ENCODE measurements at regions not wholly inside any gene's neighbourhood (a gene's known extent, or its start where the extent isn't known, plus 50 kb on each side); places are given as distances from the start of the nearest gene placed in this dataset.
A peak's percentile ranks its signal among the peaks of the same experiment; 100 is the strongest.
"Not testable (repeated sequence)": the region's sequence is repeated elsewhere in the genome, so short reads cannot be mapped to it uniquely, and the experiment has no call there.

DNA sequence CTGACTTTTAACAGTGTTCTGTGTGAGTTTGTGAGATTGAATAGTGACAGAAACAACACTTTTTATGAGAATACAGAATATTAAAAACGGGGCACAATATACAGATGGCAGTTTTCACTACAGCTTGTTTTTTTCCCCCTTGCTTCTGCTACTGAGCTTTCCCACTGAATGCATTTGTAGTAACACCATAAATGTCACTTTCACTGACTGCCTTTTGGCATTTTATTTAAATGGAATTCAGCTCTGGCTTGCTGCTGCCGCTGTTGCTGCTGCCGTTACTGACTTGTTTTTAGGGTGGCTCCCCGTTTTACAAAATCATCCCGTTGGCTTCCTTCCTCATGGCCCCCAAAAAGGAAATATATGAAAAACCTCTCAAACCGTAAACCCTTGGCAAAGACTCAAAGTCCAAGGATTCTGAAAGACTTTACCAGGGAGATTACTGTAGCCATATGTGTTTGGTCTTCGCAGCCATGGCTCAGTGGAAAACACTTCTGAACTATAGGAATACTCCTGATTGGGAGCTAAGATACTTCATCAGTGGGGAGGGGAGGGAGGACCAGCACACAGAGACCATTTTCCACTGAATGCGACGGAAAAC, 151.0 kb downstream of the NUF2 start:
- DNase-seq (ENCODE audit: low spot score) = no peak

- DNase-seq (ENCODE audit: low spot score) = no peak
Measured at GRCh38 chr1:163477276-163477830, 155.6 kb downstream of the NUF2 start.

DNA sequence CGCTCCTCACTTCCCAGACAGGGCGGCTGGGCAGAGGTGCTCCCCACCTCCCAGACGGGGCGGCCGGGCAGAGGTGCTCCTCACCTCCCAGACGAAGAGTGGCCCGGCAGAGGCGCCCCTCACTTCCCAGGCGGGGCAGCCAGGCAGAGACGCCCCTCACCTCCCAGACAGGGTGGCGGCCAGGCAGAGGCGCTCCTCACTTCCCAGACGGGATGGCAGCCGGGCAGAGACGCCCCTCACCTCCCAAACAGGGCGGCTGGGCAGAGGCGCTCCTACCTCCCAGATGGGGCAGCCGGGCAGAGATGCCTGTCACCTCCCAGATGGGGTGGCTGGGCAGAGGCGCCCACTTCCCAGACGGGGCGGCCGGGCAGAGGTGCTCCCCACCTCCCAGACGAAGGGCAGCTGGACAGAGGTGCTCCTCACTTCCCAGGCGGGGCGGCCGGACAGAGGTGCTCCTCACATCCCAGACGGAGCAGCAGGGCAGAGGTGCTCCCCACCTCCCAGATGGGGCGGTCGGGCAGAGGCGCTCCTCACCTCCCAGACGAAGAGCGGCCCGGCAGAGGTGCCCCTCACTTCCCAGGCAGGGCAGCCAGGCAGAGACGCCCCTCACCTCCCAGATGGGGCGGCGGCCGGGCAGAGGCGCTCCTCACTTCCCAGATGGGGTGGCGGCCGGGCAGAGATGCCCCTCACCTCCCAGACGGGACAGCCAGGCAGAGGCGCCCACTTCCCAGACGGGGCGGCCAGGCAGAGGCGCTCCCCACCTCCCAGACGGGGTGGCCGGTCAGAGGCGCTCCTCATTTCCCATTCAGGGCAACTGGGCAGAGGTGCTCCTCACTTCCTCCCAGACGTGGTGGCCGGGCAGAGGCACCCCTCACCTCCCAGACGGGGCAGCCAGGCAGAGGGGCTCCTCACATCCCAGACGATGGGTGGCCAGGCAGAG, 176.9 kb downstream of the NUF2 start:
- DNase-seq (ENCODE audit: low spot score) = not testable (repeated sequence)

DNA sequence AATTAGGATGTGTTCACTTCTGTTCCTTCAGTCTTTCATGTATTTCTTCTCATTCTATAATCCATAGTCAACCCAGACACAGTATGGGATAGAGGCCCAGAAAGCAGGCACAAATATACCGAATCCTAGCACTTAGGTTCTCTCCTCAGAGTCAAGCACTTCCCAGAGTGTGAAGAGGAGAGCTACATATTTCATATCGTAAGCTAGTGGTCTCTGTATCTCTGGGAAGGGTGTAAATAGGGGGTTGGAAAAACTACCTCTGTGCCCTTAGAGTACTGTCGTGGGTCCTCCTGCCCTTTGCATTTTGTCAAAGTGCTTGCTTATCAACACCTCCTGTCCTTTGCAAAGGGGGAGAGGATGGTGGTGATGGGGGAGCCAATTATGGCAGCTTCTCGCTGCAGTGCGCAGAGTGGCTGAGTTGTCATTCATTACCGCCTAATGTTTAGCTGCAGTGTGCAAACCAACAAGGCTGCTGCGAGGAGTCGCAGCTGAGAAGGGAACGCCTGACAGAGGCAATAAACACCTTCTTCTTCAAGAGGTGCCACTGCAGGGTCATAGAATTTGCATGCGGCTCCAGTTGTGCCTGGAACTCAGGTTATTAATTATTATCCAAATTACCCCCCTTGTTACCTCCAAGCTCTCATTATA, 182.7 kb downstream of the NUF2 start:
- no peak for DNase-seq (ENCODE audit: low spot score)

GRCh38 chr1:163509114-163509513, 187.4 kb downstream of the NUF2 start:
- DNase-seq (ENCODE audit: low spot score) = no peak

DNA sequence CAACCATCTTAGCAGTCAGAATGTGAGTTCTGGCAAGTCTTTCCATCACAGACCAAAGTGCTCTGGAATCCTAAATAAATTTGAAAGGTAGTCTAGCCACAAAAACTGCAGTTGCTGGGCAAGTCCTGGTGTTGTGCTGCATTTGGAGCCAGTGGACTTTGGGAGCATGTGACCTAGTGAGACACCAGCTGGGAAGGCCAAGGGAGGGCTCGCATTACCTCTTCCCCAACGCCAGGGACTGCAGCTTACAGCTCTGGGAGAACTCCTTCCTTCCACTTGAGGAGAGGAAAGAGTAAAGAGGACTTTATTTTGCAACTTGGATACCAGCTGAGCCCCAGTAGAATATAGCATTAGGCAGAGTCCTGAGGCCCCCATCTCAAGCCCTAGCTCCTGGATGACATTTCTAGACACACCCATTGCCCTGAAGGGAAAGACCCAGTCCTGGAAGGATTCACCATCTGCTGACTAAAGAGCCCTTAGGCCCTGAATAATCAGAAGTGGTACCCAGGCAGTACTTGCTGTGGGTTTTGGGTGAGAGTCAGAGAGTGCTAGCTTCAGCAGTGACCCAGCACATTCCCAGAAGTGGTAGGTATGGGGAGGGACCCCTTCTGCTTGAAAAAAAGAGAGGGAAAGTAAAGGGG, 190.7 kb downstream of the NUF2 start:
- DNase-seq (ENCODE audit: low spot score) = no peak

DNA sequence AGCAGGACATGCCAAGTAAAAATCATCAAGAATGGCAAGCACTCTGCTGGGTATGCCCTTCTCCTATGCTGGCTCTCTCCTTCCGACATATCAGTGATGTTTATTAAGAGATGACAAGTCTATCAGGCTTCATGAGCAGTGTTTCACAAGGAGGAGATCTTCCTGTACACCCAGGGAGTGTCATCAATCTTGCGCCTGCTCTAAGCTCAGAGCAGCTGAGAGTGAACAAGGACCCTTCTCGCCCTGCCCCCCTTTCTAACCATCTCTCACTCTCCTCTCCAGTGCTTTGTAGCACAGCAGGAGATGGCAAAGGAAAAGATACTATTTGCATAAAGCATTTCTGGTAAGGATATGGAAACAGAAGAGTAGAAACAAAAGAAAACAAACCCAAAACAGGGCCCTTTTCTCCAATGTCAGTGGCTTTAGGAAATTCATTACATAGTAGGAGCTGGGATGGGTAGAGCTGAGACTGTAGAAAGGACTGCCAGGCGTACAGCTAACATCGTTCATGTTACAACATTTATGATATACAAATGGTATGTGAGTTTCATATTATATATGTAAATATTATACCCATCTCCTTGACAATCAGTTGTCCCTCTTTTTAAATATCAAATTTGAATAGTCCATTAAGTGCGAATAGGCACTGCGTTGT, 201.7 kb downstream of the NUF2 start:
- no peak for DNase-seq (ENCODE audit: low spot score)

DNA sequence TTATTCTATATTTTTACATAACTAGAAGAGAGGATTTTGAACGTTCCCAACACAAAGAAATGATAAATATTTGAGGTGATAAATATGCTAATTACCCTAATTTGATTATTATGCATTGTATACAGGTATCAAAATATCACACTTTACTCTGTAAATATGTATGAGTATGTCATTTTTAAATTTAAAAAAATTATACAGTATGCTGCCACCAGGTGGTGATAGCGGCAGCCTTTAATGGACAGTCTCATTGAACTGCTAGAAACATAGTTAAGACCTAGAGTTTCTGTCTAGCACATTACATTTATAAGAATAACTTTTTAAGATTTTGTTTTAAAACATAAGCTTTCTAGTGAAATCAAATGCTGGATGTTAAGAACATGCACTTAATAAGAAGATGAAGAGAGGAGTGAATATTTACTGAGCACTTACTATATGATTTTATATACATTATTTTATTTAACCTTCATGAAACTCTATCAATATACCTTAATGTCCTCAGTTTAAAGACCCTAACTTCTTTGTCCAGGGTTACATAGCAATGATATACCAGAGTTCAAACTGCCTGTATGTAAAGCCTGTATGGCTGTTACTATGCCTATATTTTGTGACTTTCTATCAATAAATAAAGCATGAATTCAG, 207.1 kb downstream of the NUF2 start:
- no peak for DNase-seq (ENCODE audit: low spot score)

DNA sequence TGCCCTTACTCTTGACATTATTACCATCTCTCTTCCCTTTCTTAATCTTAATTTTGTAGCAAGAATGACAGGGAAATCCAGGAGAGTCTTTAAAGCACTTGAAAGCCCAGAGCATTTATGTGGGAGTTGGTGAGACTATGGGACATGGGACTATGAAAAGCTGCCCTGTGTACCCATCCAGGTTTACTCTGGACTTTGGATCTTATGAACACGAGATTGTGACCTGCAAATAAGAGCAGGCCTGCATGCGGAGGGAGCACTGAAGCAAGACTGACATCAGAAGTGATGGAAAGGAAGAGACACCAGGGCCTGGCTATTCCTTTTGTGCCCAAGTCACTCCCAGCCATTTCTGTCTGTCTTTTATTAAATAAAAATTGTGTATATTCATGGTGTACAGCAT, 209.6 kb downstream of the NUF2 start:
- DNase-seq (ENCODE audit: low spot score) = no peak

DNA sequence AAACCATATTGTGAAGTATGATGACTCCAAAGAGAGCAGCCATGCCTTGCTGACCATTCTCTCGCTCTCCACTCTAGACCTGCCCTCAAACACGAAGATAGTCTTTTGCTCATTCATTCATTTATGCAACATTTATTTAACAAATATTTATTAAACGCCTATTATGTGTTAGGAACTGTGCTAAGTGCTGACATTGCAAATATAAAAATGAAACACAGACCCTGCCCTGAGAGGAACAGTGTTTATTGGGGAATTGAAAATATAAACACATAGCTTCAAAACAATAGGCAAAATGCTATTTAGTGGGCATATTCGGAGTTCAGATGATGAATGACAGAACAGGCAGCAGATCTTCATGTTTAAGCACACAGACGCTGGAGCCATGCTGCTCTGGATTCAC, 213.6 kb downstream of the NUF2 start:
- DNase-seq (ENCODE audit: low spot score) = no peak

GRCh38 chr1:163535807-163536206, 214.1 kb downstream of the NUF2 start:
- no peak for DNase-seq (ENCODE audit: low spot score)

DNA sequence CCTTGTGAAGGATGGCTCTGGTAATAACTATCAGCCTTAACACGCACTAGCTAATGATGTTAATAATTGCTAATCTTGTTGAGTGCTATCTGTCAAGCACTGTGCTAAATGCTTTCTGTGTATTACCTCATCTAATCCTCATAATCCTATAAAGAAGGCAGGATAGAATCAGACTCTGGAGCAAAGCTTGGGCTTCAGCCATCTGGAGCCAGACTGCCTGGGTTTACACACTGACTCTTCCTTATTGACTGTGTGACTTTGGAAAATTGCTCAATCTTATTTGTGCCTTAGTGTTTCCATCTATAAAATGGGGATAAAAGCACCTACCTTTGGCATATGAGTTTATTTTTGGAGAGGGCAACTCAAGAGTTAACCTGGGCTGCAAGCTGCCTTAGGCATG, 216.1 kb downstream of the NUF2 start:
- DNase-seq (ENCODE audit: low spot score) = no peak

DNA sequence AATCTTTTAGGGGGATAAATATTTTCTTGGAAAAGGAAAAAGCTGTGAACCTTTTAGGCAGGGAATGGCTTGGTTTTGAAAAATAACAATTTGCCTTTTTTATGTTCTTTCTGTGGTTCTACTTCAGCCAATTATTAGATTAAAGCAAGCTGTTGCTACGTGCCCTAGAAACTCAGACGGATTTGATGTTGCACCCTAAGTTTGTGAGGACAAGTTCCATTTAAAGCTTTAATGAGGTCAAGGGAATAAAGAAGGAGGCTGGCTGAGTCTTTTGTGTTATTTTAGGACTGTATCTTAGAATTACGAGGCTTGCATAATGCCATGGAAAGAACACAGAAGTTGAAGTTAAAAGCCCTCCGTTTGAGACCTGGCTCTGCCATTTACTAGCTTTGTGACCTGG, 216.9 kb downstream of the NUF2 start:
- DNase-seq (ENCODE audit: low spot score) = no peak

- DNase-seq (ENCODE audit: low spot score) = no peak
Measured at GRCh38 chr1:163540727-163541126, 219.0 kb downstream of the NUF2 start.

- no peak for DNase-seq (ENCODE audit: low spot score)
Measured at GRCh38 chr1:163544441-163544840, 222.7 kb downstream of the NUF2 start.

- no peak for DNase-seq (ENCODE audit: low spot score)
Measured at GRCh38 chr1:163558162-163558561, 236.4 kb downstream of the NUF2 start.

- DNase-seq (ENCODE audit: low spot score) = peak; percentile 10
Measured at GRCh38 chr1:163561580-163562295, 240.0 kb downstream of the NUF2 start.

GRCh38 chr1:163562355-163562754, 240.6 kb downstream of the NUF2 start:
- no peak for DNase-seq (ENCODE audit: low spot score)

GRCh38 chr1:163565166-163565565, 243.4 kb downstream of the NUF2 start:
- no peak for DNase-seq (ENCODE audit: low spot score)

- no peak for DNase-seq (ENCODE audit: low spot score)
Measured at GRCh38 chr1:163570071-163570470, 248.3 kb downstream of the NUF2 start.

GRCh38 chr1:163571950-163572349, 250.2 kb downstream of the NUF2 start:
- DNase-seq (ENCODE audit: low spot score) = no peak

Measured in globus pallidus (tissue), 1 donor.